Heart left ventricle (tissue), 16 donors: ENCODE measurements at regions not wholly inside any gene's neighbourhood (a gene's known extent, or its start where the extent isn't known, plus 50 kb on each side); places are given as distances from the start of the nearest gene placed in this dataset.
A peak's percentile ranks its signal among the peaks of the same experiment; 100 is the strongest.

ENCODE experiments used
- ATAC-seq, 4 donors: fragments of 200-7000 bp; cut with Tn5 transposase; one replicate each; pipeline ENCODE4 v1.9.1; 2020 to 2022; ENCODE audit warnings: moderate library complexity in 4 of 4, mild to moderate bottlenecking in 3 of 4, moderate number of reproducible peaks in 1 of 4
- DNase-seq, 5 donors: peaks; one replicate each; pipeline ENCODE4 v3.0.0-alpha.2; 2020
- H3K27ac ChIP-seq, 12 donors: fragments of 200-600 bp; sonication (generic) in 4 of 12; one replicate each; pipeline versions ENCODE4 v1.5.0 to v1.8.0; 2016 to 2022; ENCODE audit warnings: mild to moderate bottlenecking in 2 of 12
- H3K27me3 ChIP-seq, 9 donors: fragments of 200-600 bp; sonication (generic) in 2 of 9; one replicate each; pipeline versions ENCODE4 v1.5.1 to v1.8.0; 2016 to 2022; ENCODE audit warnings: mild to moderate bottlenecking in 3 of 9
- H3K36me3 ChIP-seq, 9 donors: fragments of 200-600 bp; sonication (generic) in 2 of 9; one replicate each; pipeline versions ENCODE4 v1.5.0 to v1.8.0; 2018 to 2022; ENCODE audit warnings: mild to moderate bottlenecking in 2 of 9
- H3K4me1 ChIP-seq, 12 donors: fragments of 200-600 bp; sonication (generic) in 4 of 12; one replicate each; pipeline versions ENCODE4 v1.5.0 to v1.8.0; 2016 to 2022; ENCODE audit warnings: mild to moderate bottlenecking in 3 of 12
- H3K4me3 ChIP-seq, 12 donors: fragments of 200-600 bp; sonication (generic) in 4 of 12; one replicate each; pipeline versions ENCODE4 v1.5.0 to v1.8.0; 2017 to 2022; ENCODE audit warnings: mild to moderate bottlenecking in 9 of 12, moderate library complexity in 4 of 12
- H3K9me3 ChIP-seq, 12 donors: fragments of 200-600 bp; sonication (generic) in 4 of 12; one replicate each; pipeline versions ENCODE4 v1.5.0 to v1.8.0; 2016 to 2022; ENCODE audit warnings: mild to moderate bottlenecking in 1 of 12
- CTCF ChIP-seq, 12 donors: fragments of 200-600 bp; sonication (generic) in 4 of 12; IDR thresholded peaks; one replicate each; pipeline versions ENCODE4 v1.5.0 to v1.8.0; 2018 to 2022; ENCODE audit warnings: antibody characterized with exemption in 12 of 12, mild to moderate bottlenecking in 5 of 12
- POLR2A ChIP-seq, 2 donors: fragments of 450-650 bp; IDR thresholded peaks; one replicate each; pipeline ENCODE4 v1.6.1; 2017; ENCODE audit warnings: antibody characterized with exemption in 2 of 2, mild to moderate bottlenecking in 2 of 2, moderate library complexity in 2 of 2
- WGBS, 4 donors: extraction: QIAGEN DNeasy Blood & Tissue Kit in 2 of 4; methylation state at CpG; one replicate each; pipeline versions ENCODE4 v1.1.5 to v1.1.7; 2013 to 2018; 5-methylcytosine and 5-hydroxymethylcytosine counted together
- intact Hi-C, 10 donors: fragments of 100-400 bp; cut with DNase I; formaldehyde crosslinking; loops; one replicate each; pipeline versions ENCODE4 v1.11.1 to v1.14.2; 2022
- donor health status: ischemic (EF 13 %, LVEDD 7.1; RV severe dilation, severe dysfunction).
- donor health status: healthy with polysubstance abuse.
- donor health status: DM: no; HTN: yes; CAD: no.
- donor health status: DM: no; HTN: no; CAD: no.
- donor health status: ischemic (EF 25% LVEDD 6.9; RV normal size, moderate dysfunction).
- donor health status: ischemic (EF 25% LVEDD 5.7; RV mildly dilated, moderate dysfunction).
- donor health status: healthy.
- donor health status: DM: yes; HTN: yes; CAD: no.
- donor health status: ischemic (EF 35%, LVEDD 5.7; RV mildly dilated, moderate dysfunction).
- donor health status: nonischemic (EF 11% LVEDD 7.7; RV severe dilation, severe dysfunction).
- donor health status: DM: yes; HTN: yes; CAD: no.
- donor health status: PGD.
- donor health status: ischemic (EF 29% LVEDD 5.4; RV normal size, mild dysfunction).
- donor health status: nonischemic (EF 23%, LVEDD 6.1; RV moderate dilation, normal function).

- Histone ChIP-seq H3K9me3 (no peaks in the 10 kb centered on the region), H3K36me3 (no peaks in the 10 kb centered on the region), H3K4me1 (peaks cover 0 to 7% (median 0%) of the 10 kb centered on the region in 12 donors), H3K27ac (no peak overlapping the region), H3K4me3 (no peak overlapping the region), H3K27me3 (no peaks in the 10 kb centered on the region)
- WGBS, 4 donors = 97 to 100% (median 99%) methylated on average over 1 of the region's 1 CpG
- ATAC-seq (no peak), DNase-seq (no peak)
- TF ChIP-seq POLR2A (IDR thresholded peaks at IDR 0.05) (no peak), CTCF (IDR thresholded peaks at IDR 0.05) (no peak)
- intact Hi-C loops = no loop called here
These were observed 156.4 kb upstream of the MAP3K1 start for GRCh38 chr5:56658972-56659371.

- Histone ChIP-seq H3K36me3 (no peaks in the 10 kb centered on the region), H3K4me3 (no peak overlapping the region), H3K27ac (no peak overlapping the region), H3K9me3 (no peaks in the 10 kb centered on the region), H3K4me1 (peaks cover 0 to 7% (median 0%) of the 10 kb centered on the region in 12 donors), H3K27me3 (no peaks in the 10 kb centered on the region)
- intact Hi-C loops = no loop called here
- TF ChIP-seq POLR2A (IDR thresholded peaks at IDR 0.05) (no peak), CTCF (IDR thresholded peaks at IDR 0.05) (no peak)
- 89 to 100% (median 92%) methylated on average over 2 of the region's 2 CpGs for WGBS, 4 donors
- ATAC-seq (no peak), DNase-seq (no peak)
These were observed 158.3 kb upstream of the MAP3K1 start for GRCh38 chr5:56656846-56657726.

GRCh38 chr5:56651893-56652292 lies 163.5 kb upstream of the MAP3K1 start:
- TF ChIP-seq CTCF (IDR thresholded peaks at IDR 0.05) (no peak), POLR2A (IDR thresholded peaks at IDR 0.05) (no peak)
- H3K27me3 ChIP-seq = no peaks in the 10 kb centered on the region

GRCh38 chr5:56650386-56650785 lies 165.0 kb upstream of the MAP3K1 start:
- DNase-seq (no peak), ATAC-seq (no peak)
- no peak for TF ChIP-seq POLR2A (IDR thresholded peaks at IDR 0.05)
- no peak for TF ChIP-seq CTCF (IDR thresholded peaks at IDR 0.05)
- Histone ChIP-seq H3K27me3 (no peaks in the 10 kb centered on the region), H3K4me3 (no peak overlapping the region), H3K36me3 (no peaks in the 10 kb centered on the region), H3K4me1 (peaks cover 0 to 24% (median 11%) of the 10 kb centered on the region in 12 donors), H3K27ac (peak overlapping the region in 1 of 12 donors; percentile 37), H3K9me3 (no peaks in the 10 kb centered on the region)
- intact Hi-C loops = no loop called here
- 81 to 90% (median 82%) methylated on average over 4 of the region's 4 CpGs for WGBS, 4 donors

More at GRCh38 chr5:56651893-56652292, 163.5 kb upstream of the MAP3K1 start:
- H3K36me3 ChIP-seq = no peaks in the 10 kb centered on the region
- DNase-seq (no peak), ATAC-seq (no peak)
- no peak overlapping the region for H3K4me3 ChIP-seq
- intact Hi-C loops = no loop called here
- H3K27ac ChIP-seq = no peak overlapping the region
- H3K9me3 ChIP-seq = no peaks in the 10 kb centered on the region
- H3K4me1 ChIP-seq = peaks cover 0 to 20% (median 11%) of the 10 kb centered on the region in 12 donors
